Activated CD8-positive, alpha-beta T cell treated with anti-CD3 and anti-CD28 coated beads, Interleukin-2, amount 10 ng/mL, durations not matched to agents 7 days and 5 days (primary cell): ENCODE measurements at regions not wholly inside any gene's neighbourhood (a gene's known extent, or its start where the extent isn't known, plus 50 kb on each side); places are given as distances from the start of the nearest gene placed in this dataset.
"Not testable (repeated sequence)": the region's sequence is repeated elsewhere in the genome, so short reads cannot be mapped to it uniquely, and the experiment has no call there.

Experiments
- ATAC-seq: fragments of 150-1000 bp; cut with Tn5 transposase; one replicate; pipeline ENCODE4 v1.10.0; 2021; ENCODE audit warnings: moderate library complexity
- CTCF ChIA-PET: fragments of 350-600 bp; sonication (Branson Sonifier 250); formaldehyde crosslinking; loops from one replicate; lab custom pipeline; 2021; ENCODE audit warnings: antibody characterized with exemption; lab: Charles Lee
- POLR2A ChIA-PET: fragments of 350-600 bp; sonication (Branson Sonifier 250); formaldehyde crosslinking; loops from one replicate; lab custom pipeline; 2021; ENCODE audit warnings: antibody characterized with exemption; lab: Charles Lee
- DNase-seq: peaks from one replicate; pipeline ENCODE4 v3.0.0-alpha.2; 2020
- H3K27ac Mint-ChIP-seq: one replicate; pipeline ENCODE4 v1.8.0; 2021; ENCODE audit warnings: mild to moderate bottlenecking, mixed read lengths
- H3K27me3 Mint-ChIP-seq: one replicate; pipeline ENCODE4 v1.8.0; 2021; ENCODE audit warnings: low read depth, mixed read lengths
- H3K36me3 Mint-ChIP-seq: one replicate; pipeline ENCODE4 v1.8.0; 2021; ENCODE audit warnings: low read depth, mixed read lengths
- H3K4me1 Mint-ChIP-seq: one replicate; pipeline ENCODE4 v1.8.0; 2021; ENCODE audit warnings: low read depth, mixed read lengths
- H3K4me3 Mint-ChIP-seq: one replicate; pipeline ENCODE4 v1.8.0; 2021; ENCODE audit warnings: mild to moderate bottlenecking, mixed read lengths
- H3K9me3 Mint-ChIP-seq: one replicate; pipeline ENCODE4 v1.8.0; 2022; ENCODE audit warnings: mixed read lengths; ENCODE audit not compliant: insufficient read depth

DNA sequence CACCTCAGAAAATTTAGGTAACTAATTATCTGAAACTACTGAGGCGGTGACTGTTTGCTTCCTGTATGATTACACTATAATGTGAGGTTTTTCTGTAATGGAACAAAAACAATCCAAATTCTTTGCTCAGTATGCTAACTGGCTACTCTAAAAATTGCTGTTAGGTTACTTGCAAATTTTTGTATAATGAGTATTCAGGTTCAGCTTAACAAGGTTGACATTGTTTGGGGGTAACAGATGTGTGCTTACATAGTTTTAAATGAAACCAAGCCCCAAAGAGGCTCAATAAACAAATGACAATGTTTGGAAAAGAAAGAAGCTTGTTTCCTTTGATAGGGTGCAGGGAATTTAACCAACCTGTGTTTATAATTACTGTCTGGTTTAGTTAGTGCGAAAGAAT is 414.5 kb upstream of the MDFIC2 start:
- H3K27ac Mint-ChIP-seq: no peak overlapping the region
- POLR2A ChIA-PET: no interaction called here
- no peaks in the 10 kb centered on the region for H3K36me3 Mint-ChIP-seq
- H3K4me1 Mint-ChIP-seq: no peaks in the 10 kb centered on the region
- no peak for DNase-seq
- peaks cover 8% of the 10 kb centered on the region for H3K27me3 Mint-ChIP-seq
- no peaks in the 10 kb centered on the region for H3K9me3 Mint-ChIP-seq
- H3K4me3 Mint-ChIP-seq: no peak overlapping the region
- CTCF ChIA-PET: no interaction called here
- ATAC-seq: no peak

DNA sequence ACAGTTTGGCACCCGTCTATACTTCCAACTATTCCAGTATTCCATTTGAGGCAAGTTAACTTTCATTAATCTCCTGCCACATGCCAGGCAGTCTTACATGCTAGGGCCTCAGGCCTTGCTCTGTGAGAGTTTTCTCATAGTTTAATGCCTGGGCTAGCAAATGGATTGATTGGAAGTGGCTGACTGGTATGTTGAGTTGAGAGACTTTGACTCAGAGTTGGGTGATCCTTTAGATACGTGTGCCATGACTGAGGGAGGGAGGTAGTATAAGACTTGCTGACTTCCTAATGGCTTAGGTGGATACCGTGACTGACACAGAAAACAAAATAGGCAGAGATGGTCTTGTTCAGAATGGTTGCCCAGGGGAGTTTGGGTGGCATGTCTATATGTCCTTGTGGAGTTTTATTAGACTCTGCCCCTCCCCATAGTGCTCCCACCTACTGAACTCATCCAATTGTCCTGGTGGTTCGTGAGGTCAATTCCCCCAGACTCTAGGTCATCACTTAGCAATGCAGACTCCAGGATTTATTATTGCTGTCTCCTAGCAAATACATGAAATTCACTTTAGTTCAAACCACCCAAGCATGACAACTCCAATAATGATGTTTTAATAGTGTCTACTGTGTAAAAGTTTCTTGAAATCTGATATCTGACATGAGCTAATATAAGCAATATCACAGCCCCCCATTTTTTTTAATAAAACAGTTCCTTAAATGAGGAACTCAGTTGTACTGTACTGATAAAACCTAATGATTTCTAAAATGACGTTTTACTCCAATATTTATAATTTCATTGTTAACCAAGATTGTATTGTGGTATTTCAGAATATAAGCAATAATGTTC is 413.9 kb upstream of the MDFIC2 start:
- Mint-ChIP-seq H3K4me1 (no peaks in the 10 kb centered on the region), H3K9me3 (no peaks in the 10 kb centered on the region), H3K27ac (no peak overlapping the region), H3K4me3 (no peak overlapping the region), H3K27me3 (peaks cover 8% of the 10 kb centered on the region), H3K36me3 (no peaks in the 10 kb centered on the region)
- DNase-seq: no peak
- CTCF ChIA-PET: no interaction called here
- POLR2A ChIA-PET: no interaction called here
- ATAC-seq: no peak

DNA sequence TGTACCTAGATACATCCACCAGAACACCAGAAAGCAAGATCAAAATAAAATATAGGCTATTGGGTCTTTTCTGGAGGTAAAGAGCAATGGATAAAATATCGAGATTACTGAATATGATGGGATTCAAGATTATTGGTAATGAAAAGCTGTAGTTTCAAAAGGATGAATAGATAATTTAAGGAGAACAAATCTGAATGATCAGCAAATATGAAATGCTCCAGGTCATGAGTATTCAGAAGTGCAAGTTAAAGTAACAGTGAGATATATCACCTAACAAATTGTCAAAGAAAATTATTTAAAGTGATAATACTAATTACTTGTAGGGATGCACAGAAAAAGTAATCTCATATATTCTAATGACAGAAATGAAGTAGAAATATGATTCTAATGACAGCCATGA is 409.6 kb upstream of the MDFIC2 start:
- no peak for ATAC-seq
- no peaks in the 10 kb centered on the region for H3K4me1 Mint-ChIP-seq
- no peak overlapping the region for H3K4me3 Mint-ChIP-seq
- H3K36me3 Mint-ChIP-seq: no peaks in the 10 kb centered on the region
- H3K27me3 Mint-ChIP-seq: peaks cover 6% of the 10 kb centered on the region
- H3K9me3 Mint-ChIP-seq: no peaks in the 10 kb centered on the region
- ChIA-PET CTCF (no interaction called here), POLR2A (no interaction called here)
- H3K27ac Mint-ChIP-seq: no peak overlapping the region
- DNase-seq: no peak

DNA sequence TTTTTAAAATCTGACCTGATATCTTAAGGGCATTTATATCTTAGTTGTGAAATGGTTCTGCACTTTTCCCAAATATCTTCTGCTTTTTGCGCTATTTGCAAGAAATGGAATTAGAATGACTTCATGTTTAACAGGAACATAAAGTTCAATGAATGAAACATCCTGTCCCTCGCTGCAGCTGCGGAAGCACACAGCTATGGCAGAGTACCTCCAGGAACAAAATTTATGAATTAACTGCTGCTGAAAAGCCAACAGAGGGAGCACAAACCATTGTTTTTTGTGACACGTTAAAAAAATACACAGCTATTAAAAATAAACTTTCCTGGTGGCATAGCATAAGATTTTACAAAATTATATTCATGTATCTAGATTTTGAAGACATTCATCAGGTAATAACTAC is 404.4 kb upstream of the MDFIC2 start:
- Mint-ChIP-seq H3K9me3 (peaks cover 5% of the 10 kb centered on the region), H3K4me1 (no peaks in the 10 kb centered on the region), H3K4me3 (no peak overlapping the region), H3K27ac (no peak overlapping the region), H3K36me3 (peaks cover 3% of the 10 kb centered on the region), H3K27me3 (peaks cover 9% of the 10 kb centered on the region)
- ATAC-seq: no peak
- ChIA-PET CTCF (interaction anchor here (1.0 to 1.6 kb wide), 3 partner anchors 9 to 353 kb away, joined by 3 to 4 read pairs (median 3); no protein-coding TSS in a partner anchor), POLR2A (no interaction called here)
- no peak for DNase-seq

DNA sequence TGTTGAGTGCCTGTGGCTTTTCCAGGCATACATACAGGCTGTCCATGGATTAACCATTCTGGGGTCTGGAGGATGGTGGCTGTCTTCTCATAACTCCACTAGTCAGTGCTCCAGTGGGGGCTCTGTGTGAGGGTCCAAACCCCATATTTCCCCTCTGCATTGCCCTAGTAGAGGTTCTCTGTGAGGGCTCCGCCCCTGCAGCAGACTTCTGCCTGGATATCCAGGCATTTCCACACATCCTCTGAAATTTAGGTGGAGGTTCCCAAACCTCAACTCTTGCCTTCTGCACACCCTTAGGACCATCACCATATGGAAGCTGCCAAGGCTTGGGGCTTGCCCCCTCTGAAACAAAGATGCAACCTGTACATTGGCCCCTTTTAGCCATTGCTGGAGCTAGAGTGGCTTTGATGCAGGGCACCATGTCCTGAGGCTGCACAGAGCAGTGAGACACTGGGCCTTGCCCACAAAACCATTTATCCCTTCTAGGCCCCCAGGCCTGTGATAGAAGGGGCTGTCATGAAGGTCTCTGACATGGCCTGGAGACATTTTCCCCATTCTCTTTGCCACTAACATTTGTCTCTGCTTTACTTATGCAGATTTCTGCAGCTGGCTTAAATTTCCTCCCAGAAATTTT is 400.1 kb upstream of the MDFIC2 start:
- Mint-ChIP-seq H3K4me3 (no peak overlapping the region), H3K4me1 (no peaks in the 10 kb centered on the region), H3K36me3 (peaks cover 3% of the 10 kb centered on the region), H3K9me3 (peaks cover 5% of the 10 kb centered on the region), H3K27ac (no peak overlapping the region), H3K27me3 (peaks cover 3% of the 10 kb centered on the region)
- CTCF ChIA-PET: no interaction called here
- no peak for DNase-seq
- no peak for ATAC-seq
- POLR2A ChIA-PET: no interaction called here

DNA sequence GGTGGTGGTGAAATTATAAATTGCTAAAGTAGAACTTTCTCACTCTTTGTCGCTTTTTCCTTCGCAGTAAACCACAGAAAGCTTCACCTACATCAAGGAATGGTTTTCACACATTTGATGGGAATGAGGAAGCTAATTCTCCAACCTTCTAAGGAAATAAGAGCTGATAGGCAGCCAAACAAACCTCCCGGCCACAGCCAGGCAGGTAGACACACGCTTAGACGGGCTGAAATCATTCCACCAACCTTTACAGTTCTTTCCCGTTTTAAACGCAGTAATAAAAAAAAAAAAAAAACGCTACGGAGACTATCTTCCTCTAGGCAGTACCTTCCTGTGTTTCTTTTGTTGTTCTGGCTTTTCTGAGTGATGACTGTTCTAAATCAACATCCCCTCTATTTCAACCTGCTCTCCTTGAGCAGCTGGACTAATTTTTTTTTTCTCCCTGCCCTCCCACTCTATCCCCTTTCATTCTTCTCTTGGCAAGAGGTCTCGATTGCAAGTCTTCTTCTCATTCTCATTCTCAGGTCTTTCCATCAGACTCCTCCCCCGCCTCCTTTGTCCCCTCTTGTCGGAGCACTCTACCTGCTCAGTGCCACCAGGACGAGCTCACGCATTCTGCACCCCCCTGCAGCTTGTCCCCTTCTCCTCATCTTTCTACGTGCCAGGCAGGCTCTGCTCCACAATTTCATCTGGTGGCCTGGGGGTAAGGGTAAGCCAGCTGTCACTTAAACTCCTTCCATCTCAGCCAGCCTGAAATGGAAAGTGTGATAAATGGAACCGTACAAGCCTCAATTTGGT is 391.1 kb upstream of the MDFIC2 start:
- Mint-ChIP-seq H3K36me3 (no peaks in the 10 kb centered on the region), H3K27ac (no peak overlapping the region), H3K4me1 (no peaks in the 10 kb centered on the region), H3K4me3 (no peak overlapping the region), H3K27me3 (peaks cover 6% of the 10 kb centered on the region), H3K9me3 (no peaks in the 10 kb centered on the region)
- no peak for ATAC-seq
- ChIA-PET CTCF (no interaction called here), POLR2A (no interaction called here)
- DNase-seq: no peak

DNA sequence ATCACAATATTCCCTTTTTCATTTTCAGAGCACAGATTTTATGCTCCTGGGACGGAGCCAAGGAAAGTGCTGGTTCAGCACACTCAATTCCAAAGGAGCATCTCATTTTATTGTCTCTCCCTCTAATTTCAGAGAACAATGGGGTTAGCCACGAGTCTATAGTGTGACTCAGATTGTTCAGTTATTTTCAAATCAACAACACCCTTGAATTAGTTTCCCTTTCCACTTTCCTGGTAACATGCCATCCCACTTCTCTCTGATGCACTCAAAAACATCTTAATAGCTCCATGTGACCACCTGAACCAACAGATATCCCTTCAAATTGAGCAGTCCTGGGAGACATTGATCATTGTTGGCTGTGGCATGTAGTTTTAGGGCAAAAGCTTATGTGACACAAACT is 389.7 kb upstream of the MDFIC2 start:
- Mint-ChIP-seq H3K9me3 (no peaks in the 10 kb centered on the region), H3K27me3 (peaks cover 6% of the 10 kb centered on the region), H3K27ac (no peak overlapping the region), H3K36me3 (no peaks in the 10 kb centered on the region), H3K4me3 (no peak overlapping the region), H3K4me1 (no peaks in the 10 kb centered on the region)
- ATAC-seq (no peak), DNase-seq (no peak)
- POLR2A ChIA-PET: no interaction called here
- CTCF ChIA-PET: no interaction called here

DNA sequence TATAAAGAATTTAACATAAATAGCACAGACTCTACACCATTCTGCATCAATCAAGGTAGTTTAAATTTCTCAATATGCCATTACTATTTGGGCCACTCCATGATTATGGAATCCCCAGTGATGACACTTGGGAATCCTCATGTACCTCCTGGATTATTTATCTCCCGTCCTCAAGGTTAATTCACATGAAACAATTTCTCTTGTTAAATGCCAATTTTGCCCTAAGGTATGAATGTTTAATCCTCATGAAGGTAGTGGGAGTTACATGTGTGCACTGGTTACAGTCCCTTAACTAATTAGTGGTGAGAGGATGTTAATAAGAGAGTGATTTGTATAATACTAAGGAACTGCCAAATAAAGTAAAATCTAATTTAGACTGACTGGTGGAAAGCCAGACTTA is 372.3 kb upstream of the MDFIC2 start:
- peaks cover 5% of the 10 kb centered on the region for H3K27me3 Mint-ChIP-seq
- H3K4me3 Mint-ChIP-seq: no peak overlapping the region
- no peak overlapping the region for H3K27ac Mint-ChIP-seq
- ChIA-PET CTCF (no interaction called here), POLR2A (no interaction called here)
- H3K36me3 Mint-ChIP-seq: no peaks in the 10 kb centered on the region
- ATAC-seq (no peak), DNase-seq (no peak)
- H3K4me1 Mint-ChIP-seq: no peaks in the 10 kb centered on the region
- no peaks in the 10 kb centered on the region for H3K9me3 Mint-ChIP-seq

DNA sequence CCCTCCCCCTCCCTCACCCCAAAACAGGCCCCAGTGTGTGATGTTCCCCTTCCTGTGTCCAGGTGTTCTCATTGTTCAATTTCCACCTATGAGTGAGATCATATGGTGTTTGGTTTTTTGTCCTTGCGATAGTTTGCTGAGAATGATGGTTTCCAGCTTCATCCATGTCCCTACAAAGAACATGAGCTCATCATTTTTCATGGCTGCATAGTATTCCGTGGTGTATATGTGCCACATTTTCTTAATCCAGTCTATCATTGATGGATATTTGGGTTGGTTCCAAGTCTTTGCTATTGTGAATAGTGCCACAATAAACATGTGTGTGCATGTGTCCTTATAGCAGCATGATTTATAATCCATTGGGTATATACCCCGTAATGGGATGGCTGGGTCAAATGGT is 363.4 kb upstream of the MDFIC2 start:
- H3K27ac Mint-ChIP-seq, H3K27me3 Mint-ChIP-seq, ATAC-seq, DNase-seq, H3K4me3 Mint-ChIP-seq, POLR2A ChIA-PET, CTCF ChIA-PET, H3K36me3 Mint-ChIP-seq, H3K9me3 Mint-ChIP-seq, H3K4me1 Mint-ChIP-seq: not testable (repeated sequence)

DNA sequence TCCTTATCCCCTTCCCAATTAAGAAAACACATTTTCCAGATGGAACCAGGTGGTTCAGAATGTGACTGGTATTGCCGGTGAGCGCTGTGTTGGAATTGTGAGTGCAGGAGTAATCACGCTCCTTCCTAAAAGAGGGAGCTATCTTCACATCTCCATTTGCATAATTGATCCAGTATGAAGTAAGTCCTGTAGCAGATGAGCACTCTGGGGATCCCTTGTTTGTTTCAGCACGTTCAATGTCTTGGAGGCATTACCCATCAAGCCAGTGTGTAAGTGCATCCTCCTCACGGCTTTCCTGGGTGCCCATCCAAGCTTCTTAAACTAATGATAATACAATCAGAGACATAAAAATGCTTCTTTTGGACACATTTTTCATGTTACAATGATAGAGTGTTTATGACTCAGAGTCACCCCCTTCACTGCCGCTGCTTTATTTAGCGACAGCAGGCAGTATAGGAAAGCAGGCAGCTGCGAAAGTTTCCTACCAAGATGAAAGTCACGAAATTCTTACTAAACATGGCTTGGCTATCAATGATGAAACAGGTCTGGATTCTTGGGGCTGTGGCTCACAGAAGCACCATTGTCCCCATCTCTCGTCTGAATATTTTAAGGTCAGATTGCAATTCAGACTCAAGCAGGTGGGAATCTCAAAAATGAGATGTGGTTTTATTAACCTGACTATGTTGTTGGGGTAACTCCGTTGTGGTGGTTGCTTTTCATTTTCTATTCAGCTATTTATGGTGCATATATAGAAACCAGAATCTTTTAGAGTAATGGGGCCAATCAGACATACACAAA is 346.3 kb upstream of the MDFIC2 start:
- no peaks in the 10 kb centered on the region for H3K9me3 Mint-ChIP-seq
- POLR2A ChIA-PET: no interaction called here
- H3K4me1 Mint-ChIP-seq: no peaks in the 10 kb centered on the region
- no peaks in the 10 kb centered on the region for H3K36me3 Mint-ChIP-seq
- peaks cover 3% of the 10 kb centered on the region for H3K27me3 Mint-ChIP-seq
- DNase-seq (no peak), ATAC-seq (no peak)
- H3K27ac Mint-ChIP-seq: no peak overlapping the region
- CTCF ChIA-PET: no interaction called here
- H3K4me3 Mint-ChIP-seq: no peak overlapping the region

DNA sequence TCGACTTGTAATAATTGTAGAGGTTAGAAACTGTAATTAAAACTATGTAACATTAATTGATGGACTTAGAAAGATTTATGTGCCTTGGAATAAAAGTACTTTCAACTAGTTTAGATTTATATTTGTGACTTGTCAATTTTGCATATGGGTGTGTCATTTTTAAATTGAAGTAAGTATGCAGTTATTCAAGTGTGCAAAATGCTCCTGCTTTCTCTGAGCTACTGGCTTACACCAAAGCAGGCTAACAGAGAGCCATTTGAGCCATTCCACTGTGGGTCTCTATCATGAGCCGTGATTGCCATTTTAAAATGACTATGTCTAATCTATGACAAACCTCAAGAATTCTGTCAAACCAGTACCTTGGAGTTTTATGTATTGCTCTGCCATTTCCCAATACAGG is 345.0 kb upstream of the MDFIC2 start:
- Mint-ChIP-seq H3K9me3 (no peaks in the 10 kb centered on the region), H3K4me1 (no peaks in the 10 kb centered on the region), H3K27ac (no peak overlapping the region), H3K27me3 (peaks cover 3% of the 10 kb centered on the region), H3K36me3 (no peaks in the 10 kb centered on the region), H3K4me3 (no peak overlapping the region)
- ChIA-PET CTCF (no interaction called here), POLR2A (no interaction called here)
- DNase-seq (no peak), ATAC-seq (no peak)
